ENCODE measurements at regions not wholly inside any gene's neighbourhood (a gene's known extent, or its start where the extent isn't known, plus 50 kb on each side); places are given as distances from the start of the nearest gene placed in this dataset.

GRCh38 chr5:158051036-158051435 lies 192.1 kb upstream of the CLINT1 start:
- no peak overlapping the region for H3K27ac Mint-ChIP-seq
- Histone ChIP-seq H3K4me1 (ENCODE audit: insufficient read depth, low read length) (no peaks in the 10 kb centered on the region), H3K27me3 (ENCODE audit: control insufficient read depth in 1 of 2, insufficient read depth in 2 of 2, low read length in 2 of 2) (peaks cover 1 to 9% of the 10 kb centered on the region in 2 experiments), H3K4me3 (ENCODE audit: low read length) (no peak overlapping the region), H3K36me3 (ENCODE audit: insufficient read depth, low read length) (no peaks in the 10 kb centered on the region), H3K9me3 (ENCODE audit: control insufficient read depth in 1 of 2, insufficient read depth in 1 of 2, low read length in 2 of 2) (no peaks in the 10 kb centered on the region), H3K27ac (ENCODE audit: low read depth in 1 of 2, low read length in 2 of 2) (no peak overlapping the region)
- TF ChIP-seq CTCF (IDR thresholded peaks at IDR 0.05): no peak
- no peaks in the 10 kb centered on the region for H3K9me3 Mint-ChIP-seq
- H3K4me3 Mint-ChIP-seq: no peak overlapping the region
- intact Hi-C loops (cut with DNase I, micrococcal nuclease): no loop called here
- DNase-seq (no peak), ATAC-seq (ENCODE audit: poor library complexity) (no peak)
- H3K27me3 Mint-ChIP-seq: peaks cover 25% of the 10 kb centered on the region
- H3K36me3 Mint-ChIP-seq (ENCODE audit: low read depth): no peaks in the 10 kb centered on the region
- ChIA-PET CTCF (no interaction called here), POLR2A (no interaction called here)
- H3K4me1 Mint-ChIP-seq (ENCODE audit: low read depth): no peaks in the 10 kb centered on the region

- no peak for ATAC-seq (ENCODE audit: poor library complexity)
- POLR2A ChIA-PET: no interaction called here
- DNase-seq: no peak
- no peaks in the 10 kb centered on the region for H3K9me3 ChIP-seq (ENCODE audit: control insufficient read depth in 1 of 2, insufficient read depth in 1 of 2, low read length in 2 of 2)
- Mint-ChIP-seq H3K9me3 (no peaks in the 10 kb centered on the region), H3K4me1 (ENCODE audit: low read depth) (no peaks in the 10 kb centered on the region), H3K36me3 (ENCODE audit: low read depth) (no peaks in the 10 kb centered on the region), H3K27ac (no peak overlapping the region), H3K27me3 (peaks cover 21% of the 10 kb centered on the region), H3K4me3 (no peak overlapping the region)
- no peak for TF ChIP-seq CTCF (IDR thresholded peaks at IDR 0.05)
- H3K4me3 ChIP-seq (ENCODE audit: low read length): no peak overlapping the region
- H3K4me1 ChIP-seq (ENCODE audit: insufficient read depth, low read length): no peaks in the 10 kb centered on the region
- CTCF ChIA-PET: no interaction called here
- H3K27ac ChIP-seq (ENCODE audit: low read depth in 1 of 2, low read length in 2 of 2): no peak overlapping the region
- peaks cover 0 to 7% of the 10 kb centered on the region in 2 experiments for H3K27me3 ChIP-seq (ENCODE audit: control insufficient read depth in 1 of 2, insufficient read depth in 2 of 2, low read length in 2 of 2)
- intact Hi-C loops (cut with DNase I, micrococcal nuclease): no loop called here
- no peaks in the 10 kb centered on the region for H3K36me3 ChIP-seq (ENCODE audit: insufficient read depth, low read length)
Measured at GRCh38 chr5:158050421-158050820, 191.5 kb upstream of the CLINT1 start.

- Histone ChIP-seq H3K27ac (ENCODE audit: low read depth in 1 of 2, low read length in 2 of 2) (no peak overlapping the region), H3K4me1 (ENCODE audit: insufficient read depth, low read length) (no peaks in the 10 kb centered on the region), H3K4me3 (ENCODE audit: low read length) (no peak overlapping the region), H3K9me3 (ENCODE audit: control insufficient read depth in 1 of 2, insufficient read depth in 1 of 2, low read length in 2 of 2) (no peaks in the 10 kb centered on the region), H3K36me3 (ENCODE audit: insufficient read depth, low read length) (no peaks in the 10 kb centered on the region), H3K27me3 (ENCODE audit: control insufficient read depth in 1 of 2, insufficient read depth in 2 of 2, low read length in 2 of 2) (peaks cover 0 to 4% of the 10 kb centered on the region in 2 experiments)
- intact Hi-C loops (cut with DNase I, micrococcal nuclease): no loop called here
- Mint-ChIP-seq H3K27me3 (peaks cover 23% of the 10 kb centered on the region), H3K27ac (no peak overlapping the region), H3K4me1 (ENCODE audit: low read depth) (no peaks in the 10 kb centered on the region), H3K4me3 (no peak overlapping the region), H3K9me3 (no peaks in the 10 kb centered on the region), H3K36me3 (ENCODE audit: low read depth) (no peaks in the 10 kb centered on the region)
- ATAC-seq (ENCODE audit: poor library complexity) (no peak), DNase-seq (no peak)
- ChIA-PET CTCF (no interaction called here), POLR2A (no interaction called here)
- no peak for TF ChIP-seq CTCF (IDR thresholded peaks at IDR 0.05)
Measured at GRCh38 chr5:158049459-158049858, 190.5 kb upstream of the CLINT1 start.

All from CD4-positive, alpha-beta T cell (primary cell).